Caco-2 (cell line): ENCODE measurements at regions not wholly inside any gene's neighbourhood (a gene's known extent, or its start where the extent isn't known, plus 50 kb on each side); places are given as distances from the start of the nearest gene placed in this dataset.
A peak's percentile ranks its signal among the peaks of the same experiment; 100 is the strongest.

Experiments used
- BruUV-seq: library from RNA; stranded (reverse); fragments of 400-500 nt; replicated peaks from 2 replicates; lab custom pipeline; 2021; lab: Mats Ljungman, UMichigan
- CTCF ChIA-PET: fragments of 300-600 bp; sonication (Branson Sonifier 250); formaldehyde crosslinking; loops from one replicate; lab custom pipeline; 2022; ENCODE audit warnings: antibody characterized with exemption; lab: Charles Lee
- POLR2A ChIA-PET: fragments of 300-600 bp; sonication (Branson Sonifier 250); formaldehyde crosslinking; loops from one replicate; lab custom pipeline; 2022; ENCODE audit warnings: antibody characterized with exemption; lab: Charles Lee
- DNase-seq, 2 experiments: peaks; one replicate each; pipeline versions ENCODE4 v3.0.0 to v3.0.0-alpha.2; 2020 to 2022
- H3K27me3 ChIP-seq: replicated peaks from 2 replicates; pipeline ENCODE4 v1.6.0; 2011; ENCODE audit warnings: low read length; ENCODE audit not compliant: control insufficient read depth, insufficient read depth
- H3K36me3 ChIP-seq: 2 replicates; pipeline ENCODE4 v1.5.1; 2011; ENCODE audit warnings: low read length; ENCODE audit not compliant: control insufficient read depth, insufficient read depth
- H3K4me1 ChIP-seq: fragments of 250-450 bp; sonication (Bioruptor Pico); 2 replicates; pipeline ENCODE4 v1.5.1; 2020; ENCODE audit warnings: mild to moderate bottlenecking
- H3K4me3 ChIP-seq: 2 replicates; pipeline ENCODE4 v1.5.1; 2011; ENCODE audit warnings: low read depth, mild to moderate bottlenecking, control low read depth, low read length
- H3K9me3 ChIP-seq: fragments of 250-450 bp; sonication (Bioruptor Pico); 2 replicates; pipeline ENCODE4 v1.5.1; 2020; ENCODE audit warnings: mild to moderate bottlenecking, moderate library complexity
- H3K27ac Mint-ChIP-seq: one replicate; pipeline ENCODE4 v1.8.0; 2022; ENCODE audit warnings: mixed read lengths; ENCODE audit not compliant: unreplicated experiment
- H3K27me3 Mint-ChIP-seq: one replicate; pipeline ENCODE4 v1.8.0; 2022; ENCODE audit warnings: mixed read lengths; ENCODE audit not compliant: insufficient read depth, unreplicated experiment
- H3K36me3 Mint-ChIP-seq: one replicate; pipeline ENCODE4 v1.8.0; 2022; ENCODE audit warnings: mild to moderate bottlenecking, mixed read lengths; ENCODE audit not compliant: insufficient read depth, unreplicated experiment
- H3K4me1 Mint-ChIP-seq: one replicate; pipeline ENCODE4 v1.8.0; 2022; ENCODE audit warnings: low read depth, mixed read lengths; ENCODE audit not compliant: unreplicated experiment
- H3K4me3 Mint-ChIP-seq: one replicate; pipeline ENCODE4 v1.8.0; 2022; ENCODE audit warnings: mild to moderate bottlenecking, moderate library complexity, mixed read lengths; ENCODE audit not compliant: unreplicated experiment
- H3K9me3 Mint-ChIP-seq: one replicate; pipeline ENCODE4 v1.8.0; 2022; ENCODE audit warnings: mixed read lengths; ENCODE audit not compliant: unreplicated experiment
- intact Hi-C: fragments of 100-400 bp; cut with micrococcal nuclease; formaldehyde crosslinking; loops from one replicate; pipeline ENCODE4 v1.10.0; 2022; ENCODE audit not compliant: unreplicated experiment
- TF ChIP-seq, protein P1 (sequence below), 2 experiments: fragments of 200-600 bp in 1 of 2; IDR thresholded peaks; 1 replicate in 1 of 2; 2 replicates in 1 of 2; pipeline versions ENCODE4 v1.5.1 to v1.8.0; 2011 to 2022; ENCODE audit warnings: antibody characterized with exemption in 1 of 2, control low read depth in 1 of 2, inconsistent platforms in 1 of 2, low read depth in 1 of 2, low read length in 1 of 2, mild to moderate bottlenecking in 1 of 2, moderate library complexity in 1 of 2; ENCODE audit not compliant: insufficient read depth in 1 of 2, severe bottlenecking in 1 of 2, unreplicated experiment in 1 of 2

DNA sequence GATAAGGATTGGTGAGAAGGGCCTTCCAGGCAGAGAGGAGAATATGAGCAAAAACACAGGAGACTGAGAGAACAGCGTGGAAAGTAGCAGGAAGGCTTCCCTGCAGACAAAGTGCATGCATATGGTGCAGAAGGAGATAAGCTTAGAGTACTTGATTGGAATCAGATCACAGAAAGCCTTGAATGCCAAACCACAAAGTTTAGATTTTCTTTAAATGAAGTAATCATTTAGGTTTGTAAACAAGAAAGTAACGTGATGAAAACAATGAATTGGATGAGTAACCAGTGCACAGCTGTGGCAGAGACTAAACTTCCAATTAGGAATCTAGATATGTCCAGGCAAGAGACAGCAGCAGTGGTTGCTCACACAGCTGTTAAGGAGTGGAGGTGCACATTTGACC lies 83.8 kb upstream of the C1QTNF7 start:
- Mint-ChIP-seq H3K27ac (no peak overlapping the region), H3K4me3 (no peak overlapping the region), H3K4me1 (peaks cover 10% of the 10 kb centered on the region), H3K9me3 (no peaks in the 10 kb centered on the region), H3K27me3 (peaks cover 4% of the 10 kb centered on the region), H3K36me3 (no peaks in the 10 kb centered on the region)
- intact Hi-C loops = loop anchor here (10.0 kb wide), 1 partner anchor 111 kb away; no protein-coding TSS in a partner anchor
- peaks cover 18% of the 10 kb centered on the region for H3K4me1 ChIP-seq
- CTCF ChIA-PET = no interaction called here
- no peaks in the 10 kb centered on the region for H3K36me3 ChIP-seq
- H3K27me3 ChIP-seq = no peaks in the 10 kb centered on the region
- TF ChIP-seq, protein P1, sequence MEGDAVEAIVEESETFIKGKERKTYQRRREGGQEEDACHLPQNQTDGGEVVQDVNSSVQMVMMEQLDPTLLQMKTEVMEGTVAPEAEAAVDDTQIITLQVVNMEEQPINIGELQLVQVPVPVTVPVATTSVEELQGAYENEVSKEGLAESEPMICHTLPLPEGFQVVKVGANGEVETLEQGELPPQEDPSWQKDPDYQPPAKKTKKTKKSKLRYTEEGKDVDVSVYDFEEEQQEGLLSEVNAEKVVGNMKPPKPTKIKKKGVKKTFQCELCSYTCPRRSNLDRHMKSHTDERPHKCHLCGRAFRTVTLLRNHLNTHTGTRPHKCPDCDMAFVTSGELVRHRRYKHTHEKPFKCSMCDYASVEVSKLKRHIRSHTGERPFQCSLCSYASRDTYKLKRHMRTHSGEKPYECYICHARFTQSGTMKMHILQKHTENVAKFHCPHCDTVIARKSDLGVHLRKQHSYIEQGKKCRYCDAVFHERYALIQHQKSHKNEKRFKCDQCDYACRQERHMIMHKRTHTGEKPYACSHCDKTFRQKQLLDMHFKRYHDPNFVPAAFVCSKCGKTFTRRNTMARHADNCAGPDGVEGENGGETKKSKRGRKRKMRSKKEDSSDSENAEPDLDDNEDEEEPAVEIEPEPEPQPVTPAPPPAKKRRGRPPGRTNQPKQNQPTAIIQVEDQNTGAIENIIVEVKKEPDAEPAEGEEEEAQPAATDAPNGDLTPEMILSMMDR (IDR thresholded peaks at IDR 0.05; ENCODE audit: insufficient read depth in 1 of 2, low read depth in 1 of 2, low read length in 1 of 2, severe bottlenecking in 1 of 2, unreplicated experiment in 1 of 2) = no peak
- POLR2A ChIA-PET = no interaction called here
- BruUV-seq = no TSS peak
- H3K9me3 ChIP-seq = no peaks in the 10 kb centered on the region
- no peak overlapping the region for H3K4me3 ChIP-seq
- no peak for DNase-seq

DNA sequence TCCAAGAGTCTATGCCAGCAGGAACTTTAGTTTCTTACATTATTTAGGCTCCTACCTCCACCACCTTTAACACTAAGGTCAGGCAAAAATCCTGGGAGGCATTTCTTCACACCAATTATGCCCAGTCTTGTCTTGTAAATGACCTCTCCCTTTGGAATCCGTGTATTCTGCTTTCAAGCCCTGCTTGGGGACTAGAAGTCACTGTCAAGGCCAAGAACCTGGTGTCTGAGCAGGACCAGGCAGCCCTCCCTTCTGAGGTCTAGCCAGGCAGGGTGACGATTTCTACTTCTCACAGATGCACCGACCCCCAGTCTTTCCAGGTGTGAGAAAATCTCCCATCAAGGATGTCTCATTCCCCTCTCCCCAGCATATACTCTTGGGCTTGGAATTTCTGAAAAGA lies 82.7 kb upstream of the C1QTNF7 start:
- no TSS peak for BruUV-seq

DNA sequence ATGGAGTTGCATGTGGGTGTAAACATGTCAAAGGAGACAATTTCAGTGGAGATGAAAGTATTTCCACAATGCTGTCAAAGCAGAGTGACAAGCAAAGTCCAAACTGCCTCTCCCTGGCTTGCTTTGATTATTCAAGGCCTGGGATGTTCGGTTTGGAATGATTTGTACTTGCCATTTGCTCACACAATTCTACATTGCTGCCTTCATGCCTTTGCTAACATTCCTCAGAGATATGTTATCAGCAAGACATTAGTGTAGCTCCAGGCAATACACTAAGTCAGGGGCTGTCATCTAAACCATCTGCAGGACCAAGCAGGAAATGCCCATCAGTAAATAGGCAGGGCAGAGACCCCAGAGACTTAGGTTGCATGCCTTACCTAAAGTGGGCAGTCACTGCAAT lies 79.6 kb upstream of the C1QTNF7 start:
- intact Hi-C loops = loop anchor here (5.0 to 10.0 kb wide), 2 partner anchors 49 to 107 kb away; no protein-coding TSS in a partner anchor
- H3K36me3 Mint-ChIP-seq = no peaks in the 10 kb centered on the region
- peak; percentile 49 to 50 for DNase-seq
- peaks cover 21% of the 10 kb centered on the region for H3K4me1 ChIP-seq
- BruUV-seq = no TSS peak
- H3K27me3 Mint-ChIP-seq = peaks cover 3% of the 10 kb centered on the region
- H3K9me3 Mint-ChIP-seq = no peaks in the 10 kb centered on the region
- H3K4me1 Mint-ChIP-seq = peaks cover 14% of the 10 kb centered on the region
- H3K27me3 ChIP-seq = no peaks in the 10 kb centered on the region
- ChIA-PET CTCF (no interaction called here), POLR2A (no interaction called here)
- no peaks in the 10 kb centered on the region for H3K9me3 ChIP-seq
- H3K4me3 Mint-ChIP-seq = no peak overlapping the region
- TF ChIP-seq, protein P1 (IDR thresholded peaks at IDR 0.05; ENCODE audit: insufficient read depth in 1 of 2, low read depth in 1 of 2, low read length in 1 of 2, severe bottlenecking in 1 of 2, unreplicated experiment in 1 of 2) = no peak
- no peaks in the 10 kb centered on the region for H3K36me3 ChIP-seq
- no peak overlapping the region for H3K4me3 ChIP-seq
- no peak overlapping the region for H3K27ac Mint-ChIP-seq

More for the DNA sequence above, 82.7 kb upstream of the C1QTNF7 start:
- DNase-seq = no peak
- Histone ChIP-seq H3K4me3 (no peak overlapping the region), H3K27me3 (no peaks in the 10 kb centered on the region), H3K4me1 (peaks cover 21% of the 10 kb centered on the region), H3K36me3 (no peaks in the 10 kb centered on the region), H3K9me3 (no peaks in the 10 kb centered on the region)
- Mint-ChIP-seq H3K27ac (no peak overlapping the region), H3K4me1 (peaks cover 14% of the 10 kb centered on the region), H3K27me3 (no peaks in the 10 kb centered on the region), H3K4me3 (no peak overlapping the region), H3K9me3 (no peaks in the 10 kb centered on the region), H3K36me3 (no peaks in the 10 kb centered on the region)
- ChIA-PET POLR2A (no interaction called here), CTCF (no interaction called here)
- TF ChIP-seq, protein P1 (IDR thresholded peaks at IDR 0.05; ENCODE audit: insufficient read depth in 1 of 2, low read depth in 1 of 2, low read length in 1 of 2, severe bottlenecking in 1 of 2, unreplicated experiment in 1 of 2) = no peak
- intact Hi-C loops = loop anchor here (5.0 to 10.0 kb wide), 2 partner anchors 52 to 110 kb away; no protein-coding TSS in a partner anchor
